GM21367 (cell line): ENCODE measurements at regions not wholly inside any gene's neighbourhood (a gene's known extent, or its start where the extent isn't known, plus 50 kb on each side); places are given as distances from the start of the nearest gene placed in this dataset.
"Not testable (repeated sequence)": the region's sequence is repeated elsewhere in the genome, so short reads cannot be mapped to it uniquely, and the experiment has no call there.

ENCODE experiments used
- ATAC-seq: cut with Tn5 transposase; IDR thresholded peaks from one replicate; pipeline ENCODE4 v1.9.1; 2021; ENCODE audit not compliant: unreplicated experiment

- ATAC-seq, result no peak
Observed at GRCh38 chr5:174571662-174572397, 152.6 kb upstream of the MSX2 start.

DNA sequence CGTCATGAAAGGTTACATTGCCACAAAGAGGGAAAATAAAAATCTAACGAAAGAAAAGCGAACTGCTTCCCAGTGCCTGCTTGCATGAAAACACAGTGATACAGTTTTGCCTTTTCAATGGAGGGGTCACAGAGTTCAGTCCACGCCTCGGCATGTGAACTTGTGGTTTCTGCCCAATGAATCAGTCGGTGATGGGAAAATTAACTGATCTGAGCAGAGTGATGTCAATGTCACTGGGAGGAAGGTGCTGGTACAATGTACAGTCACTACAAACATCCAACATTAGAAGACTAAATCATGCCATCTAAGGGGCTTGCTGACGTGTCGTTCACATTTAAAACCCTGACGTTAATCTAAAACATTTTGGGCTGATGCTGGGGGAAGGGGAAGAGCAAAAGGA lies 151.8 kb upstream of the MSX2 start:
- no peak for ATAC-seq

GRCh38 chr5:174573221-174573994 lies 151.0 kb upstream of the MSX2 start:
- no peak for ATAC-seq

DNA sequence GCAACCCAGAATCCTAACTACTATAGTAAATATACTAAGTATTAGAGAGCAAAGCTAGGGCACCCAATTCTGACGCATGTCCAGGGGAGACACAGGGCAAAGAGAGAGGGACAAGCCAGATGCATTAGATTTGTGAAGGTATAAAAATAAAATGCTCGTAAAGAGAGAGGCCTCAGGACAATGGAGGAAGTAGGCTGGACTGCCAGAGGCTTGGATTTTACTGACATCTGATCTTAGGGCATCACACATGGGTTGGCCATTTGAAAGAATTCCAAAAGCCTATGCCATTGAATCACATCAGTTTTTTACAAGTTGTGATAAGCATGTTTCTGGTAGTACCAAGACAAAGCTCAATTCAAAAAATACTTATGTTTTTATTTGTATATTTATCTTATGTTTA lies 149.3 kb upstream of the MSX2 start:
- ATAC-seq, result no peak

GRCh38 chr5:174576042-174576441 lies 148.3 kb upstream of the MSX2 start:
- no peak for ATAC-seq

GRCh38 chr5:174581479-174581878 lies 142.9 kb upstream of the MSX2 start:
- ATAC-seq, result no peak

DNA sequence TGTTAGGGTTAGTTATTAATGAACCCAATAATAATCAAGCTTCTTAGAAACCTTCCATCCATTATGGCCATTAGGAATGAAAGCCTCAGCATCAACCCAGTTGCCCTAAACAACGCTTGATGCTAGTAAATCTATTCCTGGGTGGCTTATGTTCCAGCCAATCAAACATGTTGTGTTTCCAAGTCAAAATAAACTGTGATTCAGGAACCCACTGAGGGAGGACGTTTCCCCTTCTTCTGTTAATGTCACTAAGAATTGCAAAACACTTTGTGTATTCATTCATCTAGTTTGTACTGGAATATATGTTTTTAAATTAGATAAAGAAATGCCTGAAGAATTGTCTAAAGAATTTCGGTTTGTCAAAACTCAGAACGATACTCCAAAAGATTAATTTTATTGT lies 142.5 kb upstream of the MSX2 start:
- no peak for ATAC-seq

DNA sequence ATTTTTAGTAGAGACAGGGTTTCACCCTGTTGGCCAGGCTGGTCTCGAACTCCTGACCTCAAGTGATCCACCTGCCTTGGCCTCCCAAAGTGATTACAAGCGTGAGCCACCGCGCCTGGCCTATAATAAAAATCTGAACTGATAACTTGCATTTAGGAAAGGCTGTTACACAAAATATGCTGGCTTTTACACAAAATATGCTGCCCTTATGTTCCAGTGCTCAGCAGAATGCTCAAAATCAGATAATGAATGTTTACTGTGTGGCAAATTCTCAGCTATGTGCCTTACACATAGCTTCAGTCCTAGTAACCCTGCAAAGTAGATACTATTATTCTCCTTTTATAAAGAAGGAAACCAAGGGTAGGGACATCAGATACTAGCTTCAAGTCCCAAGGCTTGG lies 141.3 kb upstream of the MSX2 start:
- ATAC-seq, result no peak

GRCh38 chr5:174585472-174585871 lies 138.9 kb upstream of the MSX2 start:
- no peak for ATAC-seq

DNA sequence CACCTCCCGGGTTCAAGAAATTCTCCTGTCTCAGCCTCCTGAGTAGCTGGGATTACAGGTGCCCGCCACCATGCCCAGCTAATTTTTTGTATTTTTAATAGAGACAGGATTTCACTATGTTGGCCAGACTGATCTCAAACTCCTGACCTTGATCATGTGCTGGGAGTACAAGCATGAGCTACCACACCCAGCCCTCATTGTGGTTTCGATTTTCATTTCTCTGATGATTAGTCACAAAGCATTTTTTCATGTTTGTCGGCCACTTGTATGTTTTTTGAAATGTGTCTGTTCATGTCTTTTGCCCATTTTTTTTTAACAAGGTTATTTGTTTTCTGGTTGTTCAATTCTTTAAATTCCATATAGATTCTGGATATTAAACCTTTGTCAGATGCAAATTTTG lies 138.2 kb upstream of the MSX2 start:
- ATAC-seq, result not testable (repeated sequence)

DNA sequence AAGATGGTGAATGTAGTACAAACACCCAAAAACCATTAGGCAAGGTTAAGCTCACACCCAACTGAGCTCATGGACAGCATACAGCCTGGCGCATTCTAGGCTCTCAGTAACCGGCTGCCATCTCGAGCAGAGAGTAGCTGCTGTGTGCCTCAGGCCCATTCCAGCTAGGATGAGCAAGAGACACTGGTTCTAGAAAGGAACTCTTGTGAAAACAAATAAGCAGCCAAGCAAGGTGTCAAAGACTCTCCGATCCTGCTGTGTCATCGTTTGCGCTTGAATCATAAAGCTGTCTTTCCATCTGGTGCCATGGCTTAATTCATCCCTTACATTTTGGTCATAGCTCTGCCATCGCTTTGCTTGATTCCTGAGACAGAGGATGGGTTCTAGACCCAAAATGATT lies 135.4 kb upstream of the MSX2 start:
- ATAC-seq, result no peak

GRCh38 chr5:174589599-174589998 lies 134.8 kb upstream of the MSX2 start:
- ATAC-seq, result no peak

DNA sequence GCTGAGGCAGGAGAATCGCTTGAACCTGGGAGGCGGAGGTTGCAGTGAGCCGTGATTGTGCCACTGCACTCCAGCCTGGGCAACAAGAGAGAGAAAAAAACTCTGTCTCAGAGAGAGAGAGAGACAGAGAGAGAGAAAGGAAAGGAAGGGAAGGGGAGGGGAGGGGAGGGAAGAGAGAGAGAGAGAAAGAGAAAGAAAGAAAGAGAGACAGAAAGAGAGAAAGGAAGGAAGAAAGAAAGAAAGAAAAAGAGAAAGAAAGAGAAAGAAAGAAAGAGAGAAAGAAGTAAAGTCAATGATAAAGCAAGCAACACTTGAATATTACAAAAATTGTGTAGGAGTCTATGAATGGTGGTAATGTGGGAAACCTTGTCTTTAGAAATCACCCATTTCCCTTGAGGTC lies 133.6 kb upstream of the MSX2 start:
- ATAC-seq, result no peak

- no peak for ATAC-seq
Observed at GRCh38 chr5:174596429-174596828, 128.0 kb upstream of the MSX2 start.

DNA sequence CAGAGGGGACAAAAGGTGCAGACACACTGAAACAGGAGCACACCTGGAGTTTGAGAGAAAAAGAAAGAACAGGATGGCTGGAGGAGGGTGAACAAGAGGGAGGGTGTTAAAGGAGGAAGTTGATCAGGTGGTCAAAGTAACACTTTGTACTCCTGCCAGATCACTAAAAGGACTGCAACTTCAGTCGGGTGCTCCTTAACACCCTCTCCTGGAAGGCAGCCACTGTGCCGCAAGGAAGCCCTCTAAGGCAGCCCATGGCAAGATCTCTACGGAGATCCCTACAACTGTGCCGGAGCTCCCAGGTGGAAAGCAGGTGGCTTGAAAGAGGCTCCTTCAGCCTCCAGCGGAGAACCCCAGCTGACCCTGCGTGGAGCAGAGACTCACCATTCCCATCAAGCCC lies 124.4 kb upstream of the MSX2 start:
- no peak for ATAC-seq

DNA sequence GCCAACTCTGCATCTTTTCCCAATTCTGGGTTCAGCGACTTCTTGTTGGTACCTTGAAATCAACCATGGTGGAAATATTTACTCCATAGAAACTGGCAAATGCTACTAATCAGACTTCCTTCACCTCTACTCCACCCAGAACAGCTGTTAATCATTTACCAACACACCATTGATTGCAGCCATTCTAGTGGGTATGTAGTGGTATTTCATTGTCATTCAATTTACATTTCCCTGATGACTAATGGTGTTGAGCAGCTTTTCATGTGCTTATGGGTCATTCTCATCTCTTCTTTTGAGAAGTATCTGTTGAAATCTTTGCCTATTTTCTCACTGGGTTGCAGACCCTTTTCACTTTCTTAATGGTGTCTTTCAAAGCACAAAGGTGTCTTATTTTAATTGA lies 122.4 kb upstream of the MSX2 start:
- no peak for ATAC-seq

DNA sequence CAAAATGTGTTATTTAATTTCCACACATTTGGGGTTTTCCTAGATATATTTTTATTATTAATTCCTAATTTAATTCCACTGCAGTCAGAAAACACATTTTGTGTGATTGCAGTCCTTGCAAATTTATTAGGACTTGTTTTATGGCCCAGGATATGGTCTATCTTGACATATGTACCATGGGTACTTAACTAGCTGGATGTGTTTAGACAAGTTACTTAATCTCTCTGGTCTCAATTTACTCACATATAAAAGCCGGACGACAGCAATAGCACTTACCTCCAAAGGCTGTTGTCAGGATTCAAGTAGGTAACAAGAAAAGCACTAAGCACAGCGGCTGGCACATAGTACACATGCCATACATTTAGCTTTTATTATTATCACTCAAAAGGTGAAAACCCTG lies 118.2 kb upstream of the MSX2 start:
- no peak for ATAC-seq

GRCh38 chr5:174606646-174607045 lies 117.7 kb upstream of the MSX2 start:
- ATAC-seq, result no peak

- ATAC-seq, result no peak
Observed at GRCh38 chr5:174607205-174607604, 117.2 kb upstream of the MSX2 start.

DNA sequence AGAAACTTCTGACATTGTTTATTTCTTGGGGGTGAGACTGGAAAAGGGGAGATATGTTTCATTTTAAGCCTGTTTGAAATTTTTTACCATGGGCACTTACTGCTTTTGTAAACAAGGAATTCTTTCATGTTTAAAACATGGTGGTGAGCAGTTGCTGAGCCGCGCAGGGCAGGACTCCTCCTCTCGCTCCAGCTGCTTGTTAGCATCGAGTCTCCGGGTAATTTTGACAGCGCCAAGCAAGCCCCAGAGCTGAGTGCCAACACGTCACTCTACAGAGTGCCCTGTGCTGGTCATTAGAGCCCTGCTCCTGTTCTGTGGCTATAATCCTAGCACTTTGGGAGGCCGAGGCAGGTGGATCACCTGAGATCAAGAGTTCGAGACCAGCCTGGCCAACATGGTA lies 116.5 kb upstream of the MSX2 start:
- ATAC-seq, result no peak

- ATAC-seq, result no peak
Observed at GRCh38 chr5:174608631-174609097, 115.7 kb upstream of the MSX2 start.

- no peak for ATAC-seq
Observed at GRCh38 chr5:174609116-174609515, 115.3 kb upstream of the MSX2 start.

DNA sequence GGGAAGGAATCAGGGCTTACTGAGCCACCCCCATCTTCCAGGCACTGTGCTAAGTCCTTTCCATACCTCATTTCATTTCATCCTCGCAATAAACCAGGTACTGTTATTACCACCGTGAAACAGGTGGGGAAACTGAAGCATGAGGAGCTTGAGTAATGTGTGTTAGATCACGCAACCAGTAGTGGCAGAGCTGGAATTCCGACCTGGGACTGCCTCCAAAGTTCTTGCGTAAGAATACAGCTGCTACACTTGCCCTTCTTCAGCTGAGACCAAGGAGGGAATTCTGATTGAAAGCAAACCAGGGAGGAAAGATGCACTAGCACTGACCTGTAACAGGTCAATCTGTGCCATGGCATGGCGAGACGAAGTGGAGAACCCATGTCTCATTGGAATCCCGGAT lies 113.4 kb upstream of the MSX2 start:
- ATAC-seq, result no peak
